ENCODE measurements at regions not wholly inside any gene's neighbourhood (a gene's known extent, or its start where the extent isn't known, plus 50 kb on each side); places are given as distances from the start of the nearest gene placed in this dataset.

GRCh38 chr1:214824763-214825162 lies 221.8 kb downstream of the CENPF start:
- no peak for DNase-seq

GRCh38 chr1:214826619-214827018 lies 223.6 kb downstream of the CENPF start:
- no peak for DNase-seq

GRCh38 chr1:214827883-214828282 lies 224.9 kb downstream of the CENPF start:
- DNase-seq, result no peak

GRCh38 chr1:214830941-214831340 lies 227.9 kb downstream of the CENPF start:
- DNase-seq, result no peak

GRCh38 chr1:214831956-214832355 lies 229.0 kb downstream of the CENPF start:
- DNase-seq, result no peak

GRCh38 chr1:214833178-214833756 lies 230.3 kb downstream of the CENPF start:
- no peak for DNase-seq

GRCh38 chr1:214837376-214837775 lies 234.4 kb downstream of the CENPF start:
- DNase-seq, result no peak

GRCh38 chr1:214838351-214838750 lies 235.4 kb downstream of the CENPF start:
- DNase-seq, result no peak

- DNase-seq, result no peak
Measured at GRCh38 chr1:214840356-214840755, 237.4 kb downstream of the CENPF start.

- no peak for DNase-seq
Measured at GRCh38 chr1:214842856-214843255, 239.7 kb upstream of the KCNK2 start.

- DNase-seq, result no peak
Measured at GRCh38 chr1:214843281-214843680, 239.3 kb upstream of the KCNK2 start.

GRCh38 chr1:214844319-214844718 lies 238.2 kb upstream of the KCNK2 start:
- no peak for DNase-seq

- DNase-seq, result no peak
Measured at GRCh38 chr1:214846276-214846675, 236.3 kb upstream of the KCNK2 start.

- DNase-seq, result no peak
Measured at GRCh38 chr1:214847071-214847810, 235.3 kb upstream of the KCNK2 start.

- no peak for DNase-seq
Measured at GRCh38 chr1:214848101-214848500, 234.4 kb upstream of the KCNK2 start.

- no peak for DNase-seq
Measured at GRCh38 chr1:214850432-214851050, 232.0 kb upstream of the KCNK2 start.

- DNase-seq, result no peak
Measured at GRCh38 chr1:214853340-214853739, 229.2 kb upstream of the KCNK2 start.

- DNase-seq, result no peak
Measured at GRCh38 chr1:214854126-214854875, 228.2 kb upstream of the KCNK2 start.

- DNase-seq, result no peak
Measured at GRCh38 chr1:214856843-214857242, 225.7 kb upstream of the KCNK2 start.

GRCh38 chr1:214857716-214858115 lies 224.8 kb upstream of the KCNK2 start:
- DNase-seq, result no peak

- no peak for DNase-seq
Measured at GRCh38 chr1:214859647-214860046, 222.9 kb upstream of the KCNK2 start.

GRCh38 chr1:214861615-214862014 lies 220.9 kb upstream of the KCNK2 start:
- no peak for DNase-seq

- DNase-seq, result no peak
Measured at GRCh38 chr1:214862421-214862820, 220.1 kb upstream of the KCNK2 start.
